IMR-90 (cell line): ENCODE measurements at regions not wholly inside any gene's neighbourhood (a gene's known extent, or its start where the extent isn't known, plus 50 kb on each side); places are given as distances from the start of the nearest gene placed in this dataset.

ENCODE experiments used
- CEBPB ChIP-seq: IDR thresholded peaks from 2 replicates; pipeline ENCODE4 v1.6.1; 2012; ENCODE audit warnings: low read depth, low read length, improper control_type of control experiment
- CTCF ChIP-seq: conservative IDR thresholded peaks from 2 replicates; pipeline ENCODE4 v1.5.1; 2012; ENCODE audit warnings: mild to moderate bottlenecking, low read depth, low read length, improper control_type of control experiment
- FOS ChIP-seq: fragments of 150-350 bp; IDR thresholded peaks from 2 replicates; pipeline ENCODE4 v1.6.1; 2016; ENCODE audit warnings: low read depth, low read length
- NFE2L2 ChIP-seq: fragments of 150-350 bp; IDR thresholded peaks from 2 replicates; pipeline ENCODE4 v1.6.1; 2016; ENCODE audit warnings: low read depth, mild to moderate bottlenecking, low read length
- POLR2A ChIP-seq: IDR thresholded peaks from 2 replicates; pipeline ENCODE4 v1.6.1; 2012; ENCODE audit warnings: mild to moderate bottlenecking, low read depth, low read length
- RAD21 ChIP-seq: IDR thresholded peaks from 2 replicates; pipeline ENCODE4 v1.6.1; 2012; ENCODE audit warnings: low read length, improper control_type of control experiment
- RCOR1 ChIP-seq: IDR thresholded peaks from 2 replicates; pipeline ENCODE4 v1.6.1; 2012; ENCODE audit warnings: mild to moderate bottlenecking, low read length, improper control_type of control experiment; ENCODE audit not compliant: insufficient replicate concordance
- SMC3 ChIP-seq: fragments of 150-350 bp; IDR thresholded peaks from 2 replicates; pipeline ENCODE4 v1.6.1; 2016; ENCODE audit warnings: low read depth, mild to moderate bottlenecking, antibody characterized with exemption, low read length, moderate library complexity
- USF2 ChIP-seq: fragments of 150-350 bp; IDR thresholded peaks from 2 replicates; pipeline ENCODE4 v1.6.1; 2017; ENCODE audit warnings: mild to moderate bottlenecking, antibody characterized with exemption, low read length, low read depth

- TF ChIP-seq POLR2A (no peak), CTCF (no peak), NFE2L2 (no peak), SMC3 (no peak), USF2 (no peak), FOS (no peak), RAD21 (no peak), CEBPB (no peak), RCOR1 (no peak)
Measured at GRCh38 chr4:134695433-134695832, 493.8 kb upstream of the PABPC4L start.
